ENCODE measurements at regions not wholly inside any gene's neighbourhood (a gene's known extent, or its start where the extent isn't known, plus 50 kb on each side); places are given as distances from the start of the nearest gene placed in this dataset.

DNA sequence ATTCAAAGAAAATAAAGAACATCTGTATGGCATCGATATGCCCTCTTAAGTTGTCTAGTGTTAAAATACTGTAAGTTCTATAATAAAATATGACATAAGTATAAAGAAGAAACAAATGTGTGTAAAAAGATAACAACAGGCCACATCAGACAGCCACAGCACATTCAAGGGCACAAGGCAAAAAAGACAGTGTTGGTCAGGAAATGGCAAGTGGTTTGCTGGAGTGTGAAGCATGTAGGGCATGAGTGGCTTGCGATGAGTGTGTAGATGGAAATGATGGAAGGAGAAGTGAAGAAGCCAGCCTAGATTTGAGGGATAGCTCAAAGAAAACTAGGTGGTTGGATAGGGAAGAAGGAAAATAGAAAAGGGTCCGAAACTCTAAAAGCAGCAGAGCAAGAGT, 341.6 kb downstream of the CRPPA start:
- TF ChIP-seq, protein P1, sequence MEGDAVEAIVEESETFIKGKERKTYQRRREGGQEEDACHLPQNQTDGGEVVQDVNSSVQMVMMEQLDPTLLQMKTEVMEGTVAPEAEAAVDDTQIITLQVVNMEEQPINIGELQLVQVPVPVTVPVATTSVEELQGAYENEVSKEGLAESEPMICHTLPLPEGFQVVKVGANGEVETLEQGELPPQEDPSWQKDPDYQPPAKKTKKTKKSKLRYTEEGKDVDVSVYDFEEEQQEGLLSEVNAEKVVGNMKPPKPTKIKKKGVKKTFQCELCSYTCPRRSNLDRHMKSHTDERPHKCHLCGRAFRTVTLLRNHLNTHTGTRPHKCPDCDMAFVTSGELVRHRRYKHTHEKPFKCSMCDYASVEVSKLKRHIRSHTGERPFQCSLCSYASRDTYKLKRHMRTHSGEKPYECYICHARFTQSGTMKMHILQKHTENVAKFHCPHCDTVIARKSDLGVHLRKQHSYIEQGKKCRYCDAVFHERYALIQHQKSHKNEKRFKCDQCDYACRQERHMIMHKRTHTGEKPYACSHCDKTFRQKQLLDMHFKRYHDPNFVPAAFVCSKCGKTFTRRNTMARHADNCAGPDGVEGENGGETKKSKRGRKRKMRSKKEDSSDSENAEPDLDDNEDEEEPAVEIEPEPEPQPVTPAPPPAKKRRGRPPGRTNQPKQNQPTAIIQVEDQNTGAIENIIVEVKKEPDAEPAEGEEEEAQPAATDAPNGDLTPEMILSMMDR (IDR thresholded peaks at IDR 0.05; ENCODE audit: low read depth, low read length, missing input control): no peak
- TF ChIP-seq, protein P2, sequence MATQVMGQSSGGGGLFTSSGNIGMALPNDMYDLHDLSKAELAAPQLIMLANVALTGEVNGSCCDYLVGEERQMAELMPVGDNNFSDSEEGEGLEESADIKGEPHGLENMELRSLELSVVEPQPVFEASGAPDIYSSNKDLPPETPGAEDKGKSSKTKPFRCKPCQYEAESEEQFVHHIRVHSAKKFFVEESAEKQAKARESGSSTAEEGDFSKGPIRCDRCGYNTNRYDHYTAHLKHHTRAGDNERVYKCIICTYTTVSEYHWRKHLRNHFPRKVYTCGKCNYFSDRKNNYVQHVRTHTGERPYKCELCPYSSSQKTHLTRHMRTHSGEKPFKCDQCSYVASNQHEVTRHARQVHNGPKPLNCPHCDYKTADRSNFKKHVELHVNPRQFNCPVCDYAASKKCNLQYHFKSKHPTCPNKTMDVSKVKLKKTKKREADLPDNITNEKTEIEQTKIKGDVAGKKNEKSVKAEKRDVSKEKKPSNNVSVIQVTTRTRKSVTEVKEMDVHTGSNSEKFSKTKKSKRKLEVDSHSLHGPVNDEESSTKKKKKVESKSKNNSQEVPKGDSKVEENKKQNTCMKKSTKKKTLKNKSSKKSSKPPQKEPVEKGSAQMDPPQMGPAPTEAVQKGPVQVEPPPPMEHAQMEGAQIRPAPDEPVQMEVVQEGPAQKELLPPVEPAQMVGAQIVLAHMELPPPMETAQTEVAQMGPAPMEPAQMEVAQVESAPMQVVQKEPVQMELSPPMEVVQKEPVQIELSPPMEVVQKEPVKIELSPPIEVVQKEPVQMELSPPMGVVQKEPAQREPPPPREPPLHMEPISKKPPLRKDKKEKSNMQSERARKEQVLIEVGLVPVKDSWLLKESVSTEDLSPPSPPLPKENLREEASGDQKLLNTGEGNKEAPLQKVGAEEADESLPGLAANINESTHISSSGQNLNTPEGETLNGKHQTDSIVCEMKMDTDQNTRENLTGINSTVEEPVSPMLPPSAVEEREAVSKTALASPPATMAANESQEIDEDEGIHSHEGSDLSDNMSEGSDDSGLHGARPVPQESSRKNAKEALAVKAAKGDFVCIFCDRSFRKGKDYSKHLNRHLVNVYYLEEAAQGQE (IDR thresholded peaks at IDR 0.05): no peak
- no peak for TF ChIP-seq HNF4A (conservative IDR thresholded peaks at IDR 0.05)
- TF ChIP-seq RXRA (IDR thresholded peaks at IDR 0.05): no peak
- TF ChIP-seq EGR1 (IDR thresholded peaks at IDR 0.05; ENCODE audit: low read depth in 2 of 2): no peak
- TF ChIP-seq RAD21 (IDR thresholded peaks at IDR 0.05): no peak
- no peak for TF ChIP-seq TAF1 (conservative IDR thresholded peaks at IDR 0.05)
- no peak for TF ChIP-seq JUND (IDR thresholded peaks at IDR 0.05)
- TF ChIP-seq, protein P3, sequence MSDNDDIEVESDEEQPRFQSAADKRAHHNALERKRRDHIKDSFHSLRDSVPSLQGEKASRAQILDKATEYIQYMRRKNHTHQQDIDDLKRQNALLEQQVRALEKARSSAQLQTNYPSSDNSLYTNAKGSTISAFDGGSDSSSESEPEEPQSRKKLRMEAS (IDR thresholded peaks at IDR 0.05): no peak

All from liver (tissue), 3 donors.